NB4 (cell line): ENCODE measurements at regions not wholly inside any gene's neighbourhood (a gene's known extent, or its start where the extent isn't known, plus 50 kb on each side); places are given as distances from the start of the nearest gene placed in this dataset.

Experiments used
- DNase-seq: peaks from one replicate; pipeline ENCODE4 v3.0.0; 2010; ENCODE audit warnings: low read depth
- H3K4me3 ChIP-seq: one replicate; pipeline ENCODE4 v1.5.1; 2011; ENCODE audit warnings: mild to moderate bottlenecking, low read depth, low read length, moderate library complexity
- CTCF ChIP-seq: IDR thresholded peaks from one replicate; pipeline ENCODE4 v1.5.1; 2012; ENCODE audit warnings: low read depth, low read length
- MAX ChIP-seq: IDR thresholded peaks from 2 replicates; pipeline ENCODE4 v1.6.1; 2011; ENCODE audit warnings: low read depth, low read length
- MYC ChIP-seq: IDR thresholded peaks from 2 replicates; pipeline ENCODE4 v1.6.1; 2011; ENCODE audit warnings: low read depth, low read length
- POLR2A ChIP-seq: IDR thresholded peaks from 2 replicates; pipeline ENCODE4 v1.6.1; 2011; ENCODE audit warnings: mild to moderate bottlenecking; ENCODE audit not compliant: insufficient read length; ENCODE audit errors: extremely low read depth

GRCh38 chr7:157471259-157472125 is 134.7 kb downstream of the DNAJB6 start:
- H3K4me3 ChIP-seq: no peak overlapping the region
- DNase-seq: no peak
- no peak for TF ChIP-seq POLR2A
- no peak for TF ChIP-seq CTCF
- TF ChIP-seq MYC: no peak
- TF ChIP-seq MAX: no peak

GRCh38 chr7:157472311-157473050 is 135.7 kb downstream of the DNAJB6 start:
- DNase-seq: peak; percentile 57
- TF ChIP-seq CTCF: no peak
- no peak for TF ChIP-seq MAX
- H3K4me3 ChIP-seq: no peak overlapping the region

GRCh38 chr7:157473051-157473569 is 136.3 kb downstream of the DNAJB6 start:
- no peak overlapping the region for H3K4me3 ChIP-seq
- TF ChIP-seq CTCF (no peak), MAX (no peak)
- no peak for DNase-seq

GRCh38 chr7:157474685-157475084 is 137.9 kb downstream of the DNAJB6 start:
- TF ChIP-seq CTCF (peak; percentile 46), POLR2A (no peak)
- H3K4me3 ChIP-seq: no peak overlapping the region
- peak; percentile 54 for DNase-seq

GRCh38 chr7:157475095-157475494 is 138.3 kb downstream of the DNAJB6 start:
- DNase-seq: no peak
- H3K4me3 ChIP-seq: no peak overlapping the region
- no peak for TF ChIP-seq CTCF

GRCh38 chr7:157475601-157476000 is 138.8 kb downstream of the DNAJB6 start:
- no peak for TF ChIP-seq MYC
- no peak for TF ChIP-seq MAX
- TF ChIP-seq CTCF: no peak
- no peak for TF ChIP-seq POLR2A
- DNase-seq: no peak
- no peak overlapping the region for H3K4me3 ChIP-seq
